ENCODE measurements at regions not wholly inside any gene's neighbourhood (a gene's known extent, or its start where the extent isn't known, plus 50 kb on each side); places are given as distances from the start of the nearest gene placed in this dataset.

DNA sequence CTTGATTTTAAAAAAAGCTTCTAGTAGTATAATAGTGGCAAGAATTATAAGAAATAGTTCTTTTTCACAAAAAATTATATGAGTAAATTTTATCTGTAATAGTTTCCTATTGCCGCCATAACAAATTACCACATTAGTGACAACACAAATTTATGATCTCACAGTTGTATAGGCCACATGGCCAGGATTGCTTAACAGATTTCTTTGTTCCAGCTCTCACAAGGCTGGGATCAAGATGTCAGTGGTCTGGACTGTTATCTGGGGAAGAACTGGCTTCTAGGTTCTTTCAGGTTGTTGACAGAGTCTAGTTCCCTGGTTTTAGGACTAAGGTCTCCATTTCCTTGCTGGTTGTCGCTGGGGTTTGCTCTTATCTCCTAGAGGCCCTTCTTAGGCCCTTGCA lies 236.4 kb downstream of the USP25 start:
- no peaks in the 10 kb centered on the region for H3K36me3 Mint-ChIP-seq (ENCODE audit: insufficient read depth, unreplicated experiment)
- DNase-seq: no peak
- H3K27me3 Mint-ChIP-seq (ENCODE audit: insufficient read depth, unreplicated experiment): peaks cover 3% of the 10 kb centered on the region
- Histone ChIP-seq H3K9me3 (no peaks in the 10 kb centered on the region; the same call in 1 of the 2 replicates), H3K27me3 (replicated peaks; ENCODE audit: control insufficient read depth, insufficient read depth, low read length) (no peaks in the 10 kb centered on the region), H3K4me1 (no peaks in the 10 kb centered on the region), H3K4me3 (ENCODE audit: low read depth, low read length) (no peak overlapping the region), H3K36me3 (ENCODE audit: control insufficient read depth, insufficient read depth, low read length) (no peaks in the 10 kb centered on the region)
- H3K4me1 Mint-ChIP-seq (ENCODE audit: low read depth, unreplicated experiment): no peaks in the 10 kb centered on the region
- H3K27ac Mint-ChIP-seq (ENCODE audit: unreplicated experiment): no peak overlapping the region
- H3K4me3 Mint-ChIP-seq (ENCODE audit: unreplicated experiment): no peak overlapping the region
- POLR2A ChIA-PET: no interaction called here
- no peaks in the 10 kb centered on the region for H3K9me3 Mint-ChIP-seq (ENCODE audit: unreplicated experiment)
- intact Hi-C loops (cut with micrococcal nuclease; ENCODE audit: unreplicated experiment): no loop called here
- TF ChIP-seq, protein P1, sequence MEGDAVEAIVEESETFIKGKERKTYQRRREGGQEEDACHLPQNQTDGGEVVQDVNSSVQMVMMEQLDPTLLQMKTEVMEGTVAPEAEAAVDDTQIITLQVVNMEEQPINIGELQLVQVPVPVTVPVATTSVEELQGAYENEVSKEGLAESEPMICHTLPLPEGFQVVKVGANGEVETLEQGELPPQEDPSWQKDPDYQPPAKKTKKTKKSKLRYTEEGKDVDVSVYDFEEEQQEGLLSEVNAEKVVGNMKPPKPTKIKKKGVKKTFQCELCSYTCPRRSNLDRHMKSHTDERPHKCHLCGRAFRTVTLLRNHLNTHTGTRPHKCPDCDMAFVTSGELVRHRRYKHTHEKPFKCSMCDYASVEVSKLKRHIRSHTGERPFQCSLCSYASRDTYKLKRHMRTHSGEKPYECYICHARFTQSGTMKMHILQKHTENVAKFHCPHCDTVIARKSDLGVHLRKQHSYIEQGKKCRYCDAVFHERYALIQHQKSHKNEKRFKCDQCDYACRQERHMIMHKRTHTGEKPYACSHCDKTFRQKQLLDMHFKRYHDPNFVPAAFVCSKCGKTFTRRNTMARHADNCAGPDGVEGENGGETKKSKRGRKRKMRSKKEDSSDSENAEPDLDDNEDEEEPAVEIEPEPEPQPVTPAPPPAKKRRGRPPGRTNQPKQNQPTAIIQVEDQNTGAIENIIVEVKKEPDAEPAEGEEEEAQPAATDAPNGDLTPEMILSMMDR (IDR thresholded peaks at IDR 0.05; ENCODE audit: insufficient read depth in 1 of 2, low read depth in 1 of 2, low read length in 1 of 2, severe bottlenecking in 1 of 2, unreplicated experiment in 1 of 2): no peak
- BruUV-seq (replicated peaks): no TSS peak
- CTCF ChIA-PET: no interaction called here

DNA sequence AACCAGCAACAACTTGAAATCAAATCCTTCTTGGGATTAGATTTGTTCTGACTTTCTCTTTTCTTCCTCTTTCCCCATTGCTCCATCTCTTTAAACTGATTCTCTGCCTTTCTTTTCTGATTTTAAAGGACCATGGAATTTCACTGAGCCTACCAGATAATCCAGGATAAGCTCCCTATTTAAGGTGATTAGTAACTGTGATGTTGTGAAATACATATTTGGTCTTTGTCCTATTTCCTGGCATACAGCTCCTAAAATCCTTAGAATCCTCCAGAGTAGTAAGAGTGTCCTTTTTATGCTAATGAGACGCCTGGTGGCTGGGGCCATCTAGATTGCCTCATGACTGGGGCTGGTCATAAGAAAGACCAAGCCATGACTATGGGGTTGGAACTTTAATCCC lies 236.9 kb downstream of the USP25 start:
- Mint-ChIP-seq H3K4me1 (ENCODE audit: low read depth, unreplicated experiment) (no peaks in the 10 kb centered on the region), H3K27me3 (ENCODE audit: insufficient read depth, unreplicated experiment) (peaks cover 3% of the 10 kb centered on the region), H3K27ac (ENCODE audit: unreplicated experiment) (no peak overlapping the region), H3K4me3 (ENCODE audit: unreplicated experiment) (no peak overlapping the region), H3K9me3 (ENCODE audit: unreplicated experiment) (no peaks in the 10 kb centered on the region), H3K36me3 (ENCODE audit: insufficient read depth, unreplicated experiment) (no peaks in the 10 kb centered on the region)
- intact Hi-C loops (cut with micrococcal nuclease; ENCODE audit: unreplicated experiment): no loop called here
- Histone ChIP-seq H3K27me3 (replicated peaks; ENCODE audit: control insufficient read depth, insufficient read depth, low read length) (no peaks in the 10 kb centered on the region), H3K36me3 (ENCODE audit: control insufficient read depth, insufficient read depth, low read length) (no peaks in the 10 kb centered on the region), H3K4me1 (no peaks in the 10 kb centered on the region), H3K9me3 (no peaks in the 10 kb centered on the region; the same call in 1 of the 2 replicates), H3K4me3 (ENCODE audit: low read depth, low read length) (no peak overlapping the region)
- BruUV-seq (replicated peaks): no TSS peak
- TF ChIP-seq, protein P1 (IDR thresholded peaks at IDR 0.05; ENCODE audit: insufficient read depth in 1 of 2, low read depth in 1 of 2, low read length in 1 of 2, severe bottlenecking in 1 of 2, unreplicated experiment in 1 of 2): no peak
- DNase-seq: no peak
- ChIA-PET POLR2A (no interaction called here), CTCF (no interaction called here)

DNA sequence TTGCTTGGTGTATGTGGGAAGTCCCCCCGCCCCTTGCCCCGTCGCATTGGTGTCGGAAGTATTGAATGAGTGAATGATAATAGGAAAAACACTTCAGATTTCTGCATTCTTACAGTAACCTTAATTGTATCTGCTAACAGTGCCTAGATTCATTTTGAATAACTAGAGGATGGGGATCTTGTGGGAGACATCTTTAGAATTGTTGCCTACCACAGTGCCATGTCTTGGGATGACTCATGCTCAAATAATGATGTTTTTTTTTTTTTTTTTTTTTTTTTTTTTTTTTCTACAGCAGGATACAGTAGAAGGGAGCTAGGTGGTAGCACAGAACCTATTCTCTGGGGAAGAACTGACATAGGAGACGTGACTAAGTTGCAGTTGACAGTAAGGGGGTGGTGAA lies 237.9 kb downstream of the USP25 start:
- Histone ChIP-seq H3K4me1 (no peaks in the 10 kb centered on the region), H3K4me3 (ENCODE audit: low read depth, low read length) (no peak overlapping the region), H3K27me3 (replicated peaks; ENCODE audit: control insufficient read depth, insufficient read depth, low read length) (no peaks in the 10 kb centered on the region), H3K36me3 (ENCODE audit: control insufficient read depth, insufficient read depth, low read length) (no peaks in the 10 kb centered on the region), H3K9me3 (no peaks in the 10 kb centered on the region; the same call in 1 of the 2 replicates)
- TF ChIP-seq, protein P1 (IDR thresholded peaks at IDR 0.05; ENCODE audit: insufficient read depth in 1 of 2, low read depth in 1 of 2, low read length in 1 of 2, severe bottlenecking in 1 of 2, unreplicated experiment in 1 of 2): no peak
- Mint-ChIP-seq H3K9me3 (ENCODE audit: unreplicated experiment) (no peaks in the 10 kb centered on the region), H3K4me3 (ENCODE audit: unreplicated experiment) (no peak overlapping the region), H3K36me3 (ENCODE audit: insufficient read depth, unreplicated experiment) (no peaks in the 10 kb centered on the region), H3K27ac (ENCODE audit: unreplicated experiment) (no peak overlapping the region), H3K27me3 (ENCODE audit: insufficient read depth, unreplicated experiment) (peaks cover 3% of the 10 kb centered on the region), H3K4me1 (ENCODE audit: low read depth, unreplicated experiment) (no peaks in the 10 kb centered on the region)
- CTCF ChIA-PET: no interaction called here
- intact Hi-C loops (cut with micrococcal nuclease; ENCODE audit: unreplicated experiment): no loop called here
- POLR2A ChIA-PET: interaction anchor here (0.6 kb wide), 1 partner anchor 11 kb away, joined by 4 read pairs; no protein-coding TSS in a partner anchor
- no TSS peak for BruUV-seq (replicated peaks)
- DNase-seq: no peak
